ENCODE measurements at regions not wholly inside any gene's neighbourhood (a gene's known extent, or its start where the extent isn't known, plus 50 kb on each side); places are given as distances from the start of the nearest gene placed in this dataset.

DNA sequence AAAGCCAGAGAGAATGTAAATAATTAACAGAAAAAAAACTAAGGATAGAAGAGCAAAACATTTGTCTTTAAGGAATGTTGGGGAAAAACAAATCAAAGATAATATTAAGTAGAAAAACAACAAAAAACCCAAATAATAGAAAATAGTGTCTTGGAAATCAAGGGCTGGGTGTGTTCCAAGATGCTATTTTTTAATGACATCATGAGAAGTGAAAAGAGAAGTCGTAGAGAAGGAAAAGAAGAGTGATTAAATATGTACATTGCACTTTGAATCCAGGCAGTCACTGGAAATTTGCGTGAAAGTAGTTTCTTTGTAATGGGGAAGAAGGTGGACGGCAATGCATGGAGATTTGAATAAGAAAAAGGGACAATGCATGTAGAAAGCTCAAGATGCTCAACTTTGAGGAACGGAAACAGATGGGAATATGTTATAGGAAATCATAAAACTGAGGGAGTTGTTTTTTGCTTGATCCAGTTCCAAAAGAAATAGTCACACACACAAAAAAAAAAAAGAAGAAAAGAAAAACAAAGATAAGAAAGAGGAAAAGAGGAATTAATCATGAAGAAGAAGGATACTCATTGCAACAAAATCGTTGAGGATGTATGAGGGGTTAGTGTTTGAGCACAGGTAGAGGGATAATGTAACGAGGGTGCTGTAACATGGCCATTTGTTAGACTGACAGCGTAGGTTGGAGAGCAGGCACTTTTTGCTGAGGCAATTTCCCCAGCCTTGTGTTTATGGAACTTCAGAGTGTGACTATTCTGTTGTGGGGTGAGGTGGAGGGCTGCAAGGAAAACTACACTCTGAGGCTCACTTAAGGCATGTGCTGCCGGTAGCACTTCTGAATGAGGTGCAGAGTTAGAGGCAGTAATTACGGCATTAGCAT lies 184.1 kb downstream of the CALCRL start:
- TF ChIP-seq, protein P1, sequence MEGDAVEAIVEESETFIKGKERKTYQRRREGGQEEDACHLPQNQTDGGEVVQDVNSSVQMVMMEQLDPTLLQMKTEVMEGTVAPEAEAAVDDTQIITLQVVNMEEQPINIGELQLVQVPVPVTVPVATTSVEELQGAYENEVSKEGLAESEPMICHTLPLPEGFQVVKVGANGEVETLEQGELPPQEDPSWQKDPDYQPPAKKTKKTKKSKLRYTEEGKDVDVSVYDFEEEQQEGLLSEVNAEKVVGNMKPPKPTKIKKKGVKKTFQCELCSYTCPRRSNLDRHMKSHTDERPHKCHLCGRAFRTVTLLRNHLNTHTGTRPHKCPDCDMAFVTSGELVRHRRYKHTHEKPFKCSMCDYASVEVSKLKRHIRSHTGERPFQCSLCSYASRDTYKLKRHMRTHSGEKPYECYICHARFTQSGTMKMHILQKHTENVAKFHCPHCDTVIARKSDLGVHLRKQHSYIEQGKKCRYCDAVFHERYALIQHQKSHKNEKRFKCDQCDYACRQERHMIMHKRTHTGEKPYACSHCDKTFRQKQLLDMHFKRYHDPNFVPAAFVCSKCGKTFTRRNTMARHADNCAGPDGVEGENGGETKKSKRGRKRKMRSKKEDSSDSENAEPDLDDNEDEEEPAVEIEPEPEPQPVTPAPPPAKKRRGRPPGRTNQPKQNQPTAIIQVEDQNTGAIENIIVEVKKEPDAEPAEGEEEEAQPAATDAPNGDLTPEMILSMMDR (IDR thresholded peaks at IDR 0.05), result no peak
- H3K4me3 ChIP-seq, result no peak overlapping the region
- DNase-seq (ENCODE audit: low spot score in 2 of 2), result no peak
- no peaks in the 10 kb centered on the region for H3K36me3 ChIP-seq
- no peak overlapping the region for H3K27ac ChIP-seq
- intact Hi-C loops (cut with DNase I), result no loop called here
- no peaks in the 10 kb centered on the region for H3K9me3 ChIP-seq
- no peaks in the 10 kb centered on the region for H3K4me1 ChIP-seq
- H3K27me3 ChIP-seq, result no peaks in the 10 kb centered on the region

- TF ChIP-seq, protein P1 (IDR thresholded peaks at IDR 0.05), result no peak
- Histone ChIP-seq H3K4me3 (no peak overlapping the region), H3K4me1 (no peaks in the 10 kb centered on the region), H3K36me3 (no peaks in the 10 kb centered on the region), H3K9me3 (no peaks in the 10 kb centered on the region), H3K27ac (no peak overlapping the region), H3K27me3 (no peaks in the 10 kb centered on the region)
- no peak for DNase-seq (ENCODE audit: low spot score in 2 of 2)
- intact Hi-C loops (cut with DNase I), result no loop called here
These were observed 186.3 kb downstream of the CALCRL start for GRCh38 chr2:187261705-187262104.

DNA sequence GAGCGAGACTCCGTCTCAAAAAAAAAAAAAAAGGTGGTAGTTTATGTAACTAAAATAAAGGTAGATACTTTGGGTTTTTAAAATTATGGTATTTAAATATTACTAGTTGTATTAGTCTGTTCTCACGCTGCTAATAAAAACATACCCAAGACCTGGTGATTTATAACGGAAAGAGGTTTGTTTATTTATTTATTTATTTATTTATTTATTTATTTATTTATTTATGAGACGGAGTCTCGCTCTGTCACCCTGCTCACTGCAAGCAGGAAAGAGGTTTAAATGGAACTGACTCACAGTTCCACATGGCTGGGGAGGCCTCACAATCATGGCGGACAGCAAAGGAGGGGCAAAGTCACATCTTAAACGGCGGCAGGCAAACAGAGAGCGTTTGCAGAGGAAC lies 196.0 kb downstream of the CALCRL start:
- H3K9me3 ChIP-seq, result no peaks in the 10 kb centered on the region
- TF ChIP-seq, protein P1 (IDR thresholded peaks at IDR 0.05), result no peak
- DNase-seq (ENCODE audit: low spot score in 2 of 2), result no peak
- intact Hi-C loops (cut with DNase I), result no loop called here
- no peak overlapping the region for H3K4me3 ChIP-seq
- H3K27ac ChIP-seq, result no peak overlapping the region
- H3K27me3 ChIP-seq, result no peaks in the 10 kb centered on the region
- no peaks in the 10 kb centered on the region for H3K4me1 ChIP-seq
- no peaks in the 10 kb centered on the region for H3K36me3 ChIP-seq

DNA sequence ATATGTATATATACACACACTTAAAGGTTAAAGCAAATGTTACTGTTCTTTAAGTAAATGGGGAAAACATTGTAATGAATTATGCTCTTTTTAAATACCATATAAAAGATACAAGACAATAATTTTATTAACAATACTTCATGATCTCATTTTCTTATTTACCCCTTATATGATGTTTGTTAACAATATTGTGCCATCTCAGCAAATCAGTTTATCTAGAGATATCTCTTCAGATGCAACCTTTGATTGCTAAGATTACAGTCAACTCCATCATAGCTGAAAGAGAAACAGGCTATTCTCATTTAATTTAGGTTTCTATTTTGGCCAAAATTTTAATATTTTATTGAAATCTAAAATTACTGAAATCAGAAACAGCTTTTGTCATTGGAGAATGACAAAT lies 197.9 kb downstream of the CALCRL start:
- H3K36me3 ChIP-seq, result no peaks in the 10 kb centered on the region
- intact Hi-C loops (cut with DNase I), result no loop called here
- TF ChIP-seq, protein P1 (IDR thresholded peaks at IDR 0.05), result no peak
- H3K27me3 ChIP-seq, result no peaks in the 10 kb centered on the region
- no peak overlapping the region for H3K4me3 ChIP-seq
- no peaks in the 10 kb centered on the region for H3K9me3 ChIP-seq
- H3K4me1 ChIP-seq, result no peaks in the 10 kb centered on the region
- DNase-seq (ENCODE audit: low spot score in 2 of 2), result no peak
- H3K27ac ChIP-seq, result no peak overlapping the region

GRCh38 chr2:187233811-187234210 lies 214.2 kb downstream of the CALCRL start:
- H3K27me3 ChIP-seq, result no peaks in the 10 kb centered on the region
- intact Hi-C loops (cut with DNase I), result no loop called here
- no peak overlapping the region for H3K27ac ChIP-seq
- TF ChIP-seq, protein P1 (IDR thresholded peaks at IDR 0.05), result no peak
- no peaks in the 10 kb centered on the region for H3K9me3 ChIP-seq
- DNase-seq (ENCODE audit: low spot score in 2 of 2), result no peak
- H3K36me3 ChIP-seq, result no peaks in the 10 kb centered on the region
- H3K4me1 ChIP-seq, result no peaks in the 10 kb centered on the region
- H3K4me3 ChIP-seq, result no peak overlapping the region
